GM12872 (cell line): ENCODE measurements at regions not wholly inside any gene's neighbourhood (a gene's known extent, or its start where the extent isn't known, plus 50 kb on each side); places are given as distances from the start of the nearest gene placed in this dataset.

Source experiments
- TF ChIP-seq, protein P1 (sequence below): IDR thresholded peaks from 3 replicates; pipeline ENCODE4 v1.5.1; 2011; ENCODE audit warnings: low read depth, mild to moderate bottlenecking, low read length, moderate library complexity; ENCODE audit not compliant: insufficient read depth

- TF ChIP-seq, protein P1, sequence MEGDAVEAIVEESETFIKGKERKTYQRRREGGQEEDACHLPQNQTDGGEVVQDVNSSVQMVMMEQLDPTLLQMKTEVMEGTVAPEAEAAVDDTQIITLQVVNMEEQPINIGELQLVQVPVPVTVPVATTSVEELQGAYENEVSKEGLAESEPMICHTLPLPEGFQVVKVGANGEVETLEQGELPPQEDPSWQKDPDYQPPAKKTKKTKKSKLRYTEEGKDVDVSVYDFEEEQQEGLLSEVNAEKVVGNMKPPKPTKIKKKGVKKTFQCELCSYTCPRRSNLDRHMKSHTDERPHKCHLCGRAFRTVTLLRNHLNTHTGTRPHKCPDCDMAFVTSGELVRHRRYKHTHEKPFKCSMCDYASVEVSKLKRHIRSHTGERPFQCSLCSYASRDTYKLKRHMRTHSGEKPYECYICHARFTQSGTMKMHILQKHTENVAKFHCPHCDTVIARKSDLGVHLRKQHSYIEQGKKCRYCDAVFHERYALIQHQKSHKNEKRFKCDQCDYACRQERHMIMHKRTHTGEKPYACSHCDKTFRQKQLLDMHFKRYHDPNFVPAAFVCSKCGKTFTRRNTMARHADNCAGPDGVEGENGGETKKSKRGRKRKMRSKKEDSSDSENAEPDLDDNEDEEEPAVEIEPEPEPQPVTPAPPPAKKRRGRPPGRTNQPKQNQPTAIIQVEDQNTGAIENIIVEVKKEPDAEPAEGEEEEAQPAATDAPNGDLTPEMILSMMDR = no peak
Observed at GRCh38 chr2:52611759-52612158, 1155.8 kb upstream of the CHAC2 start.

DNA sequence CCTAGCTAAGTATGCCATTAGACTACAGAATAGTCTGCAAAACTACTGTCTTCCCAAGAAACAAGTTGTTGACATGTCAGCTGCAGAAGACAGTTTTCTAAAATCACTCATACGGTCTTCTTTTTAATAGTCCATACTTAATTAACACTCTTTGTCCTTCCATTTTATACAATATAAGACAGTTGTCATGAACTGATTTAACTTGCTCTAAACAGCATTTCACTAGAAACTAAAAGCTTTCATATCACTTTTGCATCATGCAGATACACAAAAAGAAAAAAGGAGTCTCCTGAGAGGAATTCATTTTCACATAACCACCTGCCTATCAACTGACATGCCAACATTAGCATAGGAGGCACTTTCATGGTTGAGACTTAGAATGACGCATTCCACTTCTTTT is 1159.6 kb upstream of the CHAC2 start:
- TF ChIP-seq, protein P1 = no peak

- TF ChIP-seq, protein P1 = no peak
Observed at GRCh38 chr2:52597346-52597745, 1170.3 kb upstream of the CHAC2 start.

GRCh38 chr2:52594026-52594425 is 1173.6 kb upstream of the CHAC2 start:
- TF ChIP-seq, protein P1 = no peak

DNA sequence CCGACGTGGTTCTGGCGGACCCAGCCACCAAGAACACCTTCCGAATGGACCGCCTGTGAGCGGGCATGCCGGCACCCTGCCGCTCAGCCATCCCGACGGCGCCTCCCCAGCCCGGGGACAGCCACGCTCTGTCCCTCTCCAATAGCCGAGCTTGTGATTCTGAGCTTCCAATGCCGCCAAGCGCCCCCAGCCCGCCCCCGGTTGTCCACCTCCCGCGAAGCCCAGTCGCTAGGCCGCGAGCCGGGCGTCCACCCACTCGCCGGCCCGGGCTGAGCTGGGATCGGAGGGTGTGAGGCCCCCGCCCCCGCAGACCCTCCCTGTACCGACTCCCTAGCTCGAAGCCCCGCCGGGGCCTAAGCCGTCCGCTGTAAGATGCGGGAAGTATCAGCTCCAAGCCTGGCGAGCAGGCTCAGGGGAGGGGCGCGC is 1195.1 kb upstream of the CHAC2 start:
- TF ChIP-seq, protein P1 = no peak

- TF ChIP-seq, protein P1 = no peak
Observed at GRCh38 chr2:52571380-52572347, 1195.9 kb upstream of the CHAC2 start.

GRCh38 chr2:52570716-52571115 is 1196.9 kb upstream of the CHAC2 start:
- TF ChIP-seq, protein P1 = no peak
